ENCODE measurements at regions not wholly inside any gene's neighbourhood (a gene's known extent, or its start where the extent isn't known, plus 50 kb on each side); places are given as distances from the start of the nearest gene placed in this dataset.

- no peak for DNase-seq
Measured at GRCh38 chr7:47663213-47663612, 81.3 kb upstream of the TNS3 start.

- DNase-seq = no peak
Measured at GRCh38 chr7:47661051-47661714, 79.3 kb upstream of the TNS3 start.

GRCh38 chr7:47659664-47660462 lies 78.0 kb upstream of the TNS3 start:
- no peak for DNase-seq

GRCh38 chr7:47658886-47659635 lies 77.2 kb upstream of the TNS3 start:
- DNase-seq = no peak

- DNase-seq = no peak
Measured at GRCh38 chr7:47657126-47657525, 75.2 kb upstream of the TNS3 start.

- DNase-seq = no peak
Measured at GRCh38 chr7:47654672-47655298, 72.9 kb upstream of the TNS3 start.

- DNase-seq = no peak
Measured at GRCh38 chr7:47653550-47654411, 71.9 kb upstream of the TNS3 start.

GRCh38 chr7:47652591-47652990 lies 70.7 kb upstream of the TNS3 start:
- DNase-seq = no peak

GRCh38 chr7:47651355-47652317 lies 69.7 kb upstream of the TNS3 start:
- no peak for DNase-seq

GRCh38 chr7:47649919-47650318 lies 68.0 kb upstream of the TNS3 start:
- DNase-seq = no peak

- DNase-seq = no peak
Measured at GRCh38 chr7:47648275-47648925, 66.5 kb upstream of the TNS3 start.

GRCh38 chr7:47647918-47648250 lies 66.0 kb upstream of the TNS3 start:
- no peak for DNase-seq

- DNase-seq = no peak
Measured at GRCh38 chr7:47647181-47647917, 65.4 kb upstream of the TNS3 start.

GRCh38 chr7:47643716-47644400 lies 61.9 kb upstream of the TNS3 start:
- DNase-seq = no peak

- no peak for DNase-seq
Measured at GRCh38 chr7:47640265-47640664, 58.4 kb upstream of the TNS3 start.

- no peak for DNase-seq
Measured at GRCh38 chr7:47639495-47640110, 57.7 kb upstream of the TNS3 start.

- no peak for DNase-seq
Measured at GRCh38 chr7:47638679-47639315, 56.9 kb upstream of the TNS3 start.

GRCh38 chr7:47636433-47637175 lies 54.7 kb upstream of the TNS3 start:
- no peak for DNase-seq
